Hematopoietic multipotent progenitor cell treated with erythropoietin and hydrocortisone succinate and interleukin-3 and kit ligand, for 6 days (in vitro differentiated cells): ENCODE measurements at regions not wholly inside any gene's neighbourhood (a gene's known extent, or its start where the extent isn't known, plus 50 kb on each side); places are given as distances from the start of the nearest gene placed in this dataset.
"Not testable (repeated sequence)": the region's sequence is repeated elsewhere in the genome, so short reads cannot be mapped to it uniquely, and the experiment has no call there.

Source experiments
- DNase-seq: peaks from one replicate; pipeline ENCODE4 v3.0.0-alpha.2; 2015

DNA sequence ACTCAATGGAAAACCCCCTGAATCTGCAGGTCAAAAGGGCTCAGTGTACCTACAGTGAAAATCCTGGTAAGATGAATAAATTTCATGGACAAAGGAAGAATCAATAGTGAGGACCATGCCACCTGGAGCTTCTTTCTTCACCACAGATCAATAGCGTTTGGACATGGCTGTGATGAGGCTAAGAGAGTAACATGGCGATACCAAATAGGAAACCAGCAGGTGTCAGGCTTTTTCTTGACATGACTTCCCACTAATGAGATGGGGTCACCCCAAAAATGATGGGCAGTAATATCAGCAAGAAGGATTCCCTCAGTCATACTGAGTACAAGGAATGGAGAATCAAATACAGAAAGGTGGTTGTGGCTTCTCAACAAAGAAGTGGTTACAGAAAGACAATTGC is 208.5 kb upstream of the PLPPR1 start:
- DNase-seq: no peak

DNA sequence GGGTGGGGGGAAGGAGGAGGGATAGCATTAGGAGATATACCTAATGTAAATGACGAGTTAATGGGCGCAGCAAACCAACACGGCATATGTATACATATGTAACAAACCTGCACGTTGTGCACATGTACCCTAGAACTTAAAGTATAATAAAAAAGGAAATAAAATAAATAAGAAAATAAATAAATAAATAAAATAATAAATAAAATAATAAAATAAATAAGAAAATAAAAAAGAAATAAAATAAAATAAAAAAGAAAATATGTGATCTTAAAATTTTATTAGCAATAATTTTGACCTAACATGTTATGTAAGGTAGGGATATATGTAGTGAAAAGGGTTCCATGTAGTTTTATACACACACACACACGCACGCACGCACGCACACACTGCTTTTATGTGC is 195.5 kb upstream of the PLPPR1 start:
- not testable (repeated sequence) for DNase-seq

GRCh38 chr9:100838857-100839256 is 189.7 kb upstream of the PLPPR1 start:
- no peak for DNase-seq

DNA sequence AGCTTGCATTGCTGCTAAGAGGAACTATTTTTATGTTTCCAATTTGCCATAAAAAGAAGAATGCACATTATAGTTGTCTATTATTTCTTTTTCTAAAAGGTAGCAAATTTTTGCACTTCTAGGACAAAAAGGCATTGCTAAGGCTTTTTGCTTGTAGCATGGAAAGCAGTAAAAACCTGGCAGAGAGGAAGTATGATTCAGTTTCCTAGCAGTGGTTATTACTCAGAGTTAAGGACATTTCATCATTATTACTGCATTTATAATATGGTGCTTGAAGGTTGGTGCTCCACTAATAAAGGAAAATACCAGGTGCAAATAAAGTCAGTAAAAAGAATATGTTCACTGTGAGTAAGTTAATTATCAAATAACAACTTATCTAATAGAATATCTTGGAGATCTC is 179.8 kb upstream of the PLPPR1 start:
- no peak for DNase-seq

DNA sequence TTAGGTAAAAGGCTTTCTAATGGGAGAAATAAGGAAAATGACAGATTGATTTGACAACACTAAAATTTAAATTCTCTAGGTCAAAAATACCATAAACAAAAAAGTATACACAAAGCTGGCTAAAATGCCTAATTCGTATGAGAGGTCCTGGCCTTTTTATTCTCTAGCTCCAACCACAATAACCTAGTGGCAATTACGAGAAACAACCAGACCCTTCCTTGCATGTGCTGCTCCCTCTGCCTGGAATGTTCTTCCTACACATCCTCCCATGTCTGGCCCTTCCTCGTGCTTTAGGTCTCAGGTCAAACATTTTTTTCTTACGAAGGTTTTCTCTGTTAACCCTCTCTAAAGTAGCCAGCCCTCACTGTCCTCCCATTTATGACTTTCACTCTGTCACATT is 176.4 kb upstream of the PLPPR1 start:
- no peak for DNase-seq

GRCh38 chr9:100856238-100856637 is 172.3 kb upstream of the PLPPR1 start:
- DNase-seq: no peak

DNA sequence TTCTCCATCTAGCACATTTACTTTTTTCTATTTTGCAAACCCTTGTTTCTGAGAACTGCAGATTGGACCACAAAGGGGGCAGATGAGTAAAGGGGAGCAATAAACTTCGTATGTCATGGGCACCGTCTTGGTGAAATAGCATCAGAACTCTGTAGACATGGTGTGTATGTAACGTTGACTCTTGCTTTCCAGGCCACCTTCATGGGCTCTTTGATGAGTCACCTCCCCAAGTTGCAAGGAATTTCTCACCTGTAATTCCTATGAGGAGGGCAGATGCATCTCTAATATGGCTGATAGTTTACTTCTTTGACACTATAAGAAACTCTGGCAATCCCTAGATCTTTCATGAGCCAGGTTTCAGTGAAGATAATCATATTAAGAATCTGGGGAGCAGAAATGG is 163.4 kb upstream of the PLPPR1 start:
- no peak for DNase-seq

DNA sequence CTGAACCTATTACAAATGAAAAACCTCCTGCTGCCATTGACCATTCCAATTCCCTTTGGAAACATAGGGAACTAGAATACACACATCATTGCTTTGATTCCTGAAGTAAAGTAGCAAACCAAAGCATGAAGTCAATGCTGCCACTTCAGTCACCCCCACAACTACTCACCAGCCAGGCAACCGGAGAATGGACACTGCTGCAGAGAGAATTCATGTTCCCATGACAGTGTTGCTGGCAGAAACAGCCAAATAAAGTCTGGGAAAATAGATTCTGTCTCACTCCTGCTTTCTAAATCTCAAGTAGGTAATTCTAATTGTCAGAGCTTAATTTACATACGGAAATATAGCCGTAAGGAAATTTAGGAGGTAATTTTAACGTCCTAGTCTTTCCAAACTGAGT is 162.9 kb upstream of the PLPPR1 start:
- no peak for DNase-seq

DNA sequence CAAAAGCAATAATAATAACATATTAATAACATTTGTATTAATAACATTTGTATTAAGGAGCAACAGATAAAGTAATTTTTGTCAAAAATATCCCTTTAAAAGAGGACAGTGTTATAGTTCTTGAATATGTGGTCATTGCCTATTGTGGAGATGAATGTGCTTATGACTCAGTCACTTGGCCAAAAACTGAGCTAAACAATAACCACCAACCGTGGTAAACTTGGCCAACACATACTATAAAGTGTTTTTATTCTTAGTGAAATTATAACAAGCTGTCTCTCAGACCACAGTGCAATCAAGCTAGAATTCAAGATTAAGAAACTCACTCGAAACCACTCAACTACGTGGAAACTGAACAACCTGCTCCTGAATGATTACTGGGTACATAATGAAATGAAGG is 159.2 kb upstream of the PLPPR1 start:
- DNase-seq: no peak

- no peak for DNase-seq
Observed at GRCh38 chr9:100879884-100880283, 148.6 kb upstream of the PLPPR1 start.

DNA sequence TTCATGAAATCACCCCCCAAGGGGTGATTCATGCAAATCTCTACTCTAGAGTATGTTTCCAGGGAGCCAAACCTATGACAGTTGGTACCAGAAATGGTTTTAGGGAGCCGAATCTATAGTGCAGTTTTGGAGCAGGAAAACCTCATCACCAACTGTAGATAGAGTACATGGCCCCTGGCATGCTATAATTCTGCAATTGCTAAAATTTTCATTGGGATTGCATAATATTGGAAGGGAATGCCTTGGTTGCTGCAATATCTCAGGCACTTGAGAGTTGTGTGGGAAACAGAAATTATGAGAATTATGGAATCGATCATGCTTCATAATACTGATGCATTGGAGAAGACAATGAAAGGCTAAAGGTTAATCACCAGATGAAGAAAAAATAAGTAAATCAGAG is 148.2 kb upstream of the PLPPR1 start:
- DNase-seq: no peak

- no peak for DNase-seq
Observed at GRCh38 chr9:100884518-100884917, 144.0 kb upstream of the PLPPR1 start.

- DNase-seq: no peak
Observed at GRCh38 chr9:100890321-100890720, 138.2 kb upstream of the PLPPR1 start.

- no peak for DNase-seq
Observed at GRCh38 chr9:100911273-100911672, 117.3 kb upstream of the PLPPR1 start.

GRCh38 chr9:100913257-100913656 is 115.3 kb upstream of the PLPPR1 start:
- no peak for DNase-seq

DNA sequence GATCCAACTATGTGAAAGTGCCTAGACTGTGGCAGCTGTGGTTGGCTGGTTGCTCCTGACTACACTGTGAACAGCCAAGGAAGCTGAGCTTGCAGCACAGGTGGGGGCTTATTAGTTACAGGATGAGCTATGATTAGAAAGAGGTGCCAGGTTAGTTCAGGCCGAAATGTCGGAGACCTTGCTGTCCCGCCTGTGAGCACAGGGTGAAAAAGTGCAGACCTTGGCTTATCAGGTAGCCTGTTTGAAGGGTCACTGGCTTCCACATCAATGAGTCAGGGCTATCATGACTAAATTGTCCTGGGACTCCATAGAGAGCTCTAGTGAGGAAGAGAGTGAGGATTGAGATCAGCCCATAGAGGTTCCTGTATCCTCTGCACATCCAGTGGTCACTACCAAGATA is 114.3 kb upstream of the PLPPR1 start:
- DNase-seq: no peak

GRCh38 chr9:100919506-100919905 is 109.0 kb upstream of the PLPPR1 start:
- DNase-seq: no peak

- no peak for DNase-seq
Observed at GRCh38 chr9:100926366-100926765, 102.2 kb upstream of the PLPPR1 start.

- no peak for DNase-seq
Observed at GRCh38 chr9:100927763-100928162, 100.8 kb upstream of the PLPPR1 start.

GRCh38 chr9:100933656-100934055 is 94.9 kb upstream of the PLPPR1 start:
- no peak for DNase-seq

DNA sequence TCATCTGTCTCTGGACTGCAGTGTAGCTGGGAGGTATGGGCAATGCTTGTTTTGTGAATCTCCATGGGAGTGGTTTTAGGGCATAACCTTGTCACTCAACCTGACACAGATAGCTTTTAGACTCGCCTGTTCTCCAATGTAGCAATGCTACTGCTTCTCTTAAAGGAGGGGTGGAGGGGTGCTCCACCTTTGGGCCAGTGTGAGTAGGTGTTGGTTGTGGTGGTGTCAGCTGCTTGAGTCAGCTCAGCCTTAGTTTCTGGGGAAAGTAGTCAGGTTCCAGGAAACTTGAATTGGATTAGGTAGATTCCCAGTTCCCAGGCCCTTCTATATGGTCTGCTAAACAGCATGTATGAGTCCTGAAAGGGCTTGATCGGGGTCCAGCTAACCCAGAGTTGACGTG is 91.1 kb upstream of the PLPPR1 start:
- no peak for DNase-seq

DNA sequence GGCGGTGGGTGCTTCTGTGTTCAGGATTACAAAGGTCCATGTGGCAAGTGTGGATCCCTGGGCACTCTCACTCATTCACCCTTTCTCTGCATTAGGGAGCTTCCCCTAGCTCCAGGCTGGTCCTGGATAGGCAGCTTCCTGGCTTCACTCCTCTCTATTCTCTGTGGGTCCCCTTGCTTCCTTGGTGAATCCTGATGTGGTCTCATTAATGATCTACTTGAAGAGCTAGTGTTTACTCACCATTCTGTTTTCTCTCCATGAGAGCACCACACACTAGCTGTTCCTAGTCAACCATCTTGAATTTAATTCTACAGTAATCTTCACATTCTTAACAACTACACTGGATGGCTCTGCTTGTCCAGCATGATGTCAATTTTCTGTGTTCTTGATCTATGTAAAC is 90.0 kb upstream of the PLPPR1 start:
- no peak for DNase-seq

- no peak for DNase-seq
Observed at GRCh38 chr9:100939636-100940035, 88.9 kb upstream of the PLPPR1 start.

GRCh38 chr9:100959226-100959625 is 69.3 kb upstream of the PLPPR1 start:
- DNase-seq: no peak
